ENCODE measurements at regions not wholly inside any gene's neighbourhood (a gene's known extent, or its start where the extent isn't known, plus 50 kb on each side); places are given as distances from the start of the nearest gene placed in this dataset.
"Not testable (repeated sequence)": the region's sequence is repeated elsewhere in the genome, so short reads cannot be mapped to it uniquely, and the experiment has no call there.

GRCh38 chr3:16055606-16056211 is 118.8 kb upstream of the GALNT15 start:
- DNase-seq (ENCODE audit: low read depth), result no peak

GRCh38 chr3:16056217-16056616 is 118.3 kb upstream of the GALNT15 start:
- no peak for DNase-seq (ENCODE audit: low read depth)

GRCh38 chr3:16058521-16058920 is 116.0 kb upstream of the GALNT15 start:
- no peak for DNase-seq (ENCODE audit: low read depth)

- no peak for DNase-seq (ENCODE audit: low read depth)
Observed at GRCh38 chr3:16059081-16059537, 115.4 kb upstream of the GALNT15 start.

GRCh38 chr3:16059711-16060357 is 114.6 kb upstream of the GALNT15 start:
- DNase-seq (ENCODE audit: low read depth), result no peak

GRCh38 chr3:16060358-16060852 is 114.1 kb upstream of the GALNT15 start:
- DNase-seq (ENCODE audit: low read depth), result no peak

- no peak for DNase-seq (ENCODE audit: low read depth)
Observed at GRCh38 chr3:16060945-16061344, 113.5 kb upstream of the GALNT15 start.

GRCh38 chr3:16061491-16061890 is 113.0 kb upstream of the GALNT15 start:
- DNase-seq (ENCODE audit: low read depth), result no peak

GRCh38 chr3:16063603-16064002 is 110.9 kb upstream of the GALNT15 start:
- no peak for DNase-seq (ENCODE audit: low read depth)

- no peak for DNase-seq (ENCODE audit: low read depth)
Observed at GRCh38 chr3:16064642-16065414, 109.7 kb upstream of the GALNT15 start.

GRCh38 chr3:16066545-16066944 is 107.9 kb upstream of the GALNT15 start:
- no peak for DNase-seq (ENCODE audit: low read depth)

- DNase-seq (ENCODE audit: low read depth), result no peak
Observed at GRCh38 chr3:16066975-16067374, 107.5 kb upstream of the GALNT15 start.

GRCh38 chr3:16067837-16068471 is 106.5 kb upstream of the GALNT15 start:
- DNase-seq (ENCODE audit: low read depth), result no peak

GRCh38 chr3:16069149-16069922 is 105.1 kb upstream of the GALNT15 start:
- no peak for DNase-seq (ENCODE audit: low read depth)

GRCh38 chr3:16070707-16071106 is 103.8 kb upstream of the GALNT15 start:
- DNase-seq (ENCODE audit: low read depth), result no peak

- DNase-seq (ENCODE audit: low read depth), result no peak
Observed at GRCh38 chr3:16071206-16071605, 103.3 kb upstream of the GALNT15 start.

GRCh38 chr3:16072420-16073110 is 101.9 kb upstream of the GALNT15 start:
- no peak for DNase-seq (ENCODE audit: low read depth)

- no peak for DNase-seq (ENCODE audit: low read depth)
Observed at GRCh38 chr3:16073203-16073602, 101.3 kb upstream of the GALNT15 start.

- DNase-seq (ENCODE audit: low read depth), result not testable (repeated sequence)
Observed at GRCh38 chr3:16073990-16074671, 100.3 kb upstream of the GALNT15 start.

GRCh38 chr3:16075647-16076046 is 98.8 kb upstream of the GALNT15 start:
- no peak for DNase-seq (ENCODE audit: low read depth)
